ENCODE measurements at regions not wholly inside any gene's neighbourhood (a gene's known extent, or its start where the extent isn't known, plus 50 kb on each side); places are given as distances from the start of the nearest gene placed in this dataset.
A peak's percentile ranks its signal among the peaks of the same experiment; 100 is the strongest.

- TF ChIP-seq, protein P1, sequence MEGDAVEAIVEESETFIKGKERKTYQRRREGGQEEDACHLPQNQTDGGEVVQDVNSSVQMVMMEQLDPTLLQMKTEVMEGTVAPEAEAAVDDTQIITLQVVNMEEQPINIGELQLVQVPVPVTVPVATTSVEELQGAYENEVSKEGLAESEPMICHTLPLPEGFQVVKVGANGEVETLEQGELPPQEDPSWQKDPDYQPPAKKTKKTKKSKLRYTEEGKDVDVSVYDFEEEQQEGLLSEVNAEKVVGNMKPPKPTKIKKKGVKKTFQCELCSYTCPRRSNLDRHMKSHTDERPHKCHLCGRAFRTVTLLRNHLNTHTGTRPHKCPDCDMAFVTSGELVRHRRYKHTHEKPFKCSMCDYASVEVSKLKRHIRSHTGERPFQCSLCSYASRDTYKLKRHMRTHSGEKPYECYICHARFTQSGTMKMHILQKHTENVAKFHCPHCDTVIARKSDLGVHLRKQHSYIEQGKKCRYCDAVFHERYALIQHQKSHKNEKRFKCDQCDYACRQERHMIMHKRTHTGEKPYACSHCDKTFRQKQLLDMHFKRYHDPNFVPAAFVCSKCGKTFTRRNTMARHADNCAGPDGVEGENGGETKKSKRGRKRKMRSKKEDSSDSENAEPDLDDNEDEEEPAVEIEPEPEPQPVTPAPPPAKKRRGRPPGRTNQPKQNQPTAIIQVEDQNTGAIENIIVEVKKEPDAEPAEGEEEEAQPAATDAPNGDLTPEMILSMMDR (IDR thresholded peaks at IDR 0.05) = peak in 3 of 5 experiments; percentile 10 to 34 (median 14)
- TF ChIP-seq POLR2A (IDR thresholded peaks at IDR 0.05) (no peak), EP300 (IDR thresholded peaks at IDR 0.05) (no peak)
Measured at GRCh38 chr16:85479972-85480726, 133.0 kb upstream of the GSE1 start.
